Hepatocyte (in vitro differentiated cells): ENCODE measurements at regions not wholly inside any gene's neighbourhood (a gene's known extent, or its start where the extent isn't known, plus 50 kb on each side); places are given as distances from the start of the nearest gene placed in this dataset.

Experiments
- CTCF ChIP-seq: fragments of 200-600 bp; sonication (generic); IDR thresholded peaks from 2 replicates; pipeline ENCODE4 v1.5.1; 2016; ENCODE audit warnings: antibody characterized with exemption, mild to moderate bottlenecking; ENCODE audit not compliant: poor library complexity
- EZH2 ChIP-seq: fragments of 200-600 bp; sonication (generic); IDR thresholded peaks from 2 replicates; pipeline ENCODE4 v1.6.1; 2016; ENCODE audit warnings: antibody characterized with exemption, mild to moderate bottlenecking, borderline replicate concordance
- EZH2phosphoT487 ChIP-seq: fragments of 200-600 bp; sonication (generic); IDR thresholded peaks from one replicate; pipeline ENCODE4 v1.6.1; 2018; ENCODE audit warnings: antibody characterized with exemption, mild to moderate bottlenecking, low read depth, moderate library complexity; ENCODE audit not compliant: unreplicated experiment, severe bottlenecking

- TF ChIP-seq CTCF (no peak), EZH2 (no peak), EZH2phosphoT487 (no peak)
These were observed 92.9 kb downstream of the SPATA31D1 start for GRCh38 chr9:82081496-82081895.
